Prostate gland (tissue), 2 donors: ENCODE measurements at regions not wholly inside any gene's neighbourhood (a gene's known extent, or its start where the extent isn't known, plus 50 kb on each side); places are given as distances from the start of the nearest gene placed in this dataset.

ENCODE experiments used
- CTCF ChIP-seq, 4 experiments: fragments of 200-600 bp in 2 of 4; fragments of 450-650 bp in 2 of 4; sonication (generic) in 2 of 4; IDR thresholded peaks; 1 replicate in 3 of 4; 2 replicates in 1 of 4; pipeline ENCODE4 v1.5.1; 2016 to 2019; ENCODE audit warnings: antibody characterized with exemption in 4 of 4, mild to moderate bottlenecking in 2 of 4, moderate library complexity in 2 of 4
- POLR2A ChIP-seq: fragments of 450-650 bp; IDR thresholded peaks from one replicate; pipeline ENCODE4 v1.6.1; 2016; ENCODE audit warnings: antibody characterized with exemption, mild to moderate bottlenecking
- POLR2AphosphoS5 ChIP-seq: sonication (generic); formaldehyde crosslinking; IDR thresholded peaks from one replicate; pipeline ENCODE4 v1.6.1; 2017; ENCODE audit warnings: antibody characterized with exemption

- TF ChIP-seq CTCF (IDR thresholded peaks at IDR 0.05) (no peak), POLR2AphosphoS5 (no peak), POLR2A (no peak)
Measured at GRCh38 chr13:47459512-47459911, 541.6 kb downstream of the SUCLA2 start.
